ENCODE measurements at regions not wholly inside any gene's neighbourhood (a gene's known extent, or its start where the extent isn't known, plus 50 kb on each side); places are given as distances from the start of the nearest gene placed in this dataset.
"Not testable (repeated sequence)": the region's sequence is repeated elsewhere in the genome, so short reads cannot be mapped to it uniquely, and the experiment has no call there.

- no peaks in the 10 kb centered on the region for H3K36me3 ChIP-seq
- no peak for ATAC-seq (ENCODE audit: insufficient number of reproducible peaks, low FRiP score, low read depth)
- no peaks in the 10 kb centered on the region for H3K27me3 ChIP-seq (replicated peaks; ENCODE audit: insufficient read depth)
- DNase-seq (ENCODE audit: low spot score) = no peak
- H3K4me3 ChIP-seq = no peak overlapping the region
- H3K4me1 ChIP-seq (ENCODE audit: control insufficient read depth in 1 of 2, low read depth in 2 of 2) = no peaks in the 10 kb centered on the region
- no peak for TF ChIP-seq CTCF (IDR thresholded peaks at IDR 0.05)
- no peaks in the 10 kb centered on the region for H3K9me3 ChIP-seq
- no peak overlapping the region for H3K27ac ChIP-seq
Observed at GRCh38 chr14:105952826-105953225, 426.4 kb downstream of the TMEM121 start.

GRCh38 chr14:105961625-105962024 lies 435.2 kb downstream of the TMEM121 start:
- not testable (repeated sequence) for ATAC-seq (ENCODE audit: insufficient number of reproducible peaks, low FRiP score, low read depth)

GRCh38 chr14:105962532-105962931 lies 436.1 kb downstream of the TMEM121 start:
- ATAC-seq (ENCODE audit: insufficient number of reproducible peaks, low FRiP score, low read depth) (no peak), DNase-seq (ENCODE audit: low spot score) (no peak)
- Histone ChIP-seq H3K4me3 (no peak overlapping the region), H3K27ac (no peak overlapping the region), H3K9me3 (peaks cover 5% of the 10 kb centered on the region), H3K27me3 (replicated peaks; ENCODE audit: insufficient read depth) (no peaks in the 10 kb centered on the region), H3K4me1 (ENCODE audit: control insufficient read depth in 1 of 2, low read depth in 2 of 2) (no peaks in the 10 kb centered on the region), H3K36me3 (no peaks in the 10 kb centered on the region)
- no peak for TF ChIP-seq CTCF (IDR thresholded peaks at IDR 0.05)

More at GRCh38 chr14:105961625-105962024, 435.2 kb downstream of the TMEM121 start:
- not testable (repeated sequence) for H3K9me3 ChIP-seq; H3K36me3 ChIP-seq; H3K4me3 ChIP-seq; H3K27ac ChIP-seq; H3K4me1 ChIP-seq (ENCODE audit: control insufficient read depth in 1 of 2, low read depth in 2 of 2); DNase-seq (ENCODE audit: low spot score); H3K27me3 ChIP-seq (replicated peaks; ENCODE audit: insufficient read depth)

GRCh38 chr14:105968291-105968690 lies 441.9 kb downstream of the TMEM121 start:
- DNase-seq (ENCODE audit: low spot score) = no peak
- no peak overlapping the region for H3K4me3 ChIP-seq
- TF ChIP-seq CTCF (IDR thresholded peaks at IDR 0.05) = no peak
- H3K27me3 ChIP-seq (replicated peaks; ENCODE audit: insufficient read depth) = no peaks in the 10 kb centered on the region
- no peak overlapping the region for H3K27ac ChIP-seq
- H3K36me3 ChIP-seq = no peaks in the 10 kb centered on the region
- H3K9me3 ChIP-seq = no peaks in the 10 kb centered on the region
- no peaks in the 10 kb centered on the region for H3K4me1 ChIP-seq (ENCODE audit: control insufficient read depth in 1 of 2, low read depth in 2 of 2)
- ATAC-seq (ENCODE audit: insufficient number of reproducible peaks, low FRiP score, low read depth) = no peak

- not testable (repeated sequence) for ATAC-seq (ENCODE audit: insufficient number of reproducible peaks, low FRiP score, low read depth); H3K36me3 ChIP-seq; H3K27ac ChIP-seq; H3K27me3 ChIP-seq (replicated peaks; ENCODE audit: insufficient read depth); H3K9me3 ChIP-seq; H3K4me1 ChIP-seq (ENCODE audit: control insufficient read depth in 1 of 2, low read depth in 2 of 2); DNase-seq (ENCODE audit: low spot score); H3K4me3 ChIP-seq
Observed at GRCh38 chr14:105969026-105969425, 442.6 kb downstream of the TMEM121 start.

- H3K9me3 ChIP-seq; H3K4me3 ChIP-seq; H3K27me3 ChIP-seq (replicated peaks; ENCODE audit: insufficient read depth); ATAC-seq (ENCODE audit: insufficient number of reproducible peaks, low FRiP score, low read depth); H3K4me1 ChIP-seq (ENCODE audit: control insufficient read depth in 1 of 2, low read depth in 2 of 2); H3K36me3 ChIP-seq; DNase-seq (ENCODE audit: low spot score); H3K27ac ChIP-seq: not testable (repeated sequence)
Observed at GRCh38 chr14:105970821-105971220, 444.4 kb downstream of the TMEM121 start.
